H1 (cell line): ENCODE measurements at regions not wholly inside any gene's neighbourhood (a gene's known extent, or its start where the extent isn't known, plus 50 kb on each side); places are given as distances from the start of the nearest gene placed in this dataset.

Experiments used
- CTCF ChIA-PET: fragments of 300-600 bp; sonication (Branson Sonifier 250); formaldehyde crosslinking; loops from one replicate; lab custom pipeline; 2021; ENCODE audit not compliant: partially characterized antibody; lab: Charles Lee
- POLR2A ChIA-PET: fragments of 300-600 bp; sonication (Branson Sonifier 250); formaldehyde crosslinking; loops from one replicate; lab custom pipeline; 2021; ENCODE audit warnings: inconsistent platforms; ENCODE audit not compliant: partially characterized antibody; lab: Charles Lee
- DNase-seq, 2 experiments: peaks; one replicate each; pipeline versions ENCODE4 v3.0.0 to v3.0.0-alpha.2; 2010 to 2022; ENCODE audit warnings: low spot score in 2 of 2, low read depth in 1 of 2, mixed read lengths in 1 of 2
- FAIRE-seq: peaks from 2 replicates; lab custom pipeline; 2011; peaks lifted over from hg19 to GRCh38; lab: Jason Lieb, UNC
- H2AFZ ChIP-seq: 2 replicates; pipeline ENCODE4 v1.8.1; 2012; ENCODE audit warnings: low read length, inconsistent platforms
- H2AK5ac ChIP-seq: 2 replicates; pipeline ENCODE4 v1.6.1; 2013; ENCODE audit warnings: low read depth, low read length
- H2BK120ac ChIP-seq: replicated peaks from 2 replicates; pipeline ENCODE3; 2013; ENCODE audit warnings: low read depth, low read length, inconsistent platforms
- H2BK12ac ChIP-seq: 2 replicates; pipeline ENCODE4 v1.6.1; 2013; ENCODE audit warnings: low read depth, low read length
- H2BK15ac ChIP-seq: 2 replicates; pipeline ENCODE4 v1.6.1; 2013; ENCODE audit warnings: low read length
- H2BK20ac ChIP-seq: 2 replicates; pipeline ENCODE4 v1.6.1; 2013; ENCODE audit warnings: low read length
- H2BK5ac ChIP-seq: 2 replicates; pipeline ENCODE4 v1.6.1; 2013; ENCODE audit warnings: low read depth, low read length
- H3K14ac ChIP-seq: 2 replicates; pipeline ENCODE4 v1.6.1; 2013; ENCODE audit warnings: inconsistent platforms; ENCODE audit not compliant: insufficient read length
- H3K18ac ChIP-seq: 2 replicates; pipeline ENCODE4 v1.6.1; 2013; ENCODE audit warnings: low read length; ENCODE audit errors: extremely low read depth
- H3K23ac ChIP-seq: 2 replicates; pipeline ENCODE4 v1.6.1; 2013; ENCODE audit warnings: inconsistent platforms; ENCODE audit not compliant: insufficient read length
- H3K23me2 ChIP-seq: 2 replicates; pipeline ENCODE4 v1.6.1; 2013; ENCODE audit warnings: low read depth, low read length
- H3K27ac ChIP-seq: 2 replicates; pipeline ENCODE4 v1.6.1; 2011; ENCODE audit warnings: low read depth, low read length, inconsistent platforms
- H3K27me3 ChIP-seq, 4 experiments: replicated peaks in 1 of 4; 1 replicate in 1 of 4; 2 replicates in 3 of 4; pipeline versions ENCODE4 v1.6.1 to v1.8.1; 2011 to 2013; ENCODE audit warnings: low read length in 3 of 4, mild to moderate bottlenecking in 3 of 4, inconsistent platforms in 2 of 4, mixed read lengths in 2 of 4, moderate library complexity in 1 of 4; ENCODE audit not compliant: control insufficient read depth in 3 of 4, insufficient read depth in 3 of 4; ENCODE audit errors: extremely low read depth in 1 of 4
- H3K36me3 ChIP-seq, 4 experiments: 2 replicates each; pipeline versions ENCODE4 v1.6.1 to v1.8.1; 2011 to 2013; ENCODE audit warnings: mild to moderate bottlenecking in 4 of 4, low read length in 3 of 4, moderate library complexity in 2 of 4, control low read depth in 1 of 4, inconsistent platforms in 1 of 4; ENCODE audit not compliant: insufficient read depth in 4 of 4, control insufficient read depth in 2 of 4
- H3K4ac ChIP-seq: replicated peaks from 2 replicates; pipeline ENCODE3; 2013; ENCODE audit warnings: low read length, low read depth, mixed read lengths, inconsistent platforms; ENCODE audit not compliant: insufficient read length
- H3K4me1 ChIP-seq, 4 experiments: replicated peaks in 1 of 4; 1 replicate in 1 of 4; 2 replicates in 3 of 4; pipeline versions ENCODE4 v1.6.1 to v1.8.1; 2011 to 2013; ENCODE audit warnings: low read length in 3 of 4, inconsistent platforms in 2 of 4, mixed read lengths in 1 of 4; ENCODE audit not compliant: insufficient read depth in 4 of 4, control insufficient read depth in 3 of 4
- H3K4me2 ChIP-seq, 2 experiments: 2 replicates each; pipeline versions ENCODE4 v1.6.1 to v1.8.1; 2011 to 2013; ENCODE audit warnings: low read depth in 2 of 2, low read length in 2 of 2, control low read depth in 1 of 2, inconsistent platforms in 1 of 2, mild to moderate bottlenecking in 1 of 2; ENCODE audit not compliant: insufficient read depth in 1 of 2
- H3K4me3 ChIP-seq, 4 experiments: fragments of 200-600, 300-600 bp in 1 of 4; sonication (generic), shearing (Covaris generic), sonication (Bioruptor Twin) in 1 of 4; 2 replicates each; pipeline versions ENCODE4 v1.5.1 to v1.8.1; 2011 to 2016; ENCODE audit warnings: low read length in 4 of 4, low read depth in 3 of 4, control low read depth in 2 of 4, inconsistent platforms in 2 of 4, mild to moderate bottlenecking in 2 of 4, mixed read lengths in 1 of 4, moderate library complexity in 1 of 4; ENCODE audit not compliant: insufficient read depth in 2 of 4; ENCODE audit errors: extremely low read depth in 1 of 4
- H3K56ac ChIP-seq: replicated peaks from 2 replicates; pipeline ENCODE3; 2013; ENCODE audit warnings: low read depth, mild to moderate bottlenecking, mixed read lengths, low read length, inconsistent platforms; ENCODE audit not compliant: insufficient read length
- H3K79me1 ChIP-seq: 2 replicates; pipeline ENCODE4 v1.6.1; 2013; ENCODE audit warnings: low read depth, low read length, control low read depth
- H3K79me2 ChIP-seq, 2 experiments: 2 replicates each; pipeline versions ENCODE4 v1.6.1 to v1.8.1; 2012 to 2013; ENCODE audit warnings: low read length in 2 of 2, mild to moderate bottlenecking in 2 of 2, inconsistent platforms in 1 of 2; ENCODE audit not compliant: insufficient read depth in 2 of 2, control insufficient read depth in 1 of 2
- H3K9ac ChIP-seq, 4 experiments: replicated peaks in 1 of 4; 1 replicate in 1 of 4; 2 replicates in 3 of 4; pipeline versions ENCODE4 v1.6.1 to v1.8.1; 2011 to 2013; ENCODE audit warnings: low read depth in 3 of 4, low read length in 3 of 4, control low read depth in 2 of 4, mild to moderate bottlenecking in 2 of 4, moderate library complexity in 2 of 4, inconsistent platforms in 1 of 4; ENCODE audit errors: extremely low read depth in 1 of 4
- H3K9me3 ChIP-seq, 2 experiments: 2 replicates each; pipeline versions ENCODE4 v1.6.1 to v1.8.1; 2012 to 2013; ENCODE audit warnings: mild to moderate bottlenecking in 2 of 2, moderate library complexity in 2 of 2, control low read depth in 1 of 2, inconsistent platforms in 1 of 2, low read depth in 1 of 2, low read length in 1 of 2, mixed read lengths in 1 of 2; ENCODE audit not compliant: insufficient read depth in 2 of 2
- H4K20me1 ChIP-seq, 2 experiments: replicated peaks in 1 of 2; 2 replicates each; pipeline versions ENCODE3 to v1.8.1; 2011 to 2013; ENCODE audit warnings: inconsistent platforms in 2 of 2, low read length in 2 of 2, mild to moderate bottlenecking in 1 of 2; ENCODE audit not compliant: insufficient read depth in 2 of 2, control insufficient read depth in 1 of 2
- H4K5ac ChIP-seq: 2 replicates; pipeline ENCODE4 v1.6.1; 2013; ENCODE audit warnings: low read length, low read depth, mixed read lengths, inconsistent platforms; ENCODE audit not compliant: insufficient read length
- H4K8ac ChIP-seq: 2 replicates; pipeline ENCODE4 v1.8.0; 2013; ENCODE audit warnings: mild to moderate bottlenecking, moderate library complexity, low read length, inconsistent platforms; ENCODE audit not compliant: insufficient read depth; ENCODE audit errors: extremely low read depth
- H4K91ac ChIP-seq: replicated peaks from 2 replicates; pipeline ENCODE3; 2013; ENCODE audit warnings: low read length, mixed read lengths, inconsistent platforms; ENCODE audit not compliant: insufficient read length
- BCL11A ChIP-seq, 2 experiments: IDR thresholded peaks; one replicate each; pipeline ENCODE4 v1.6.1; 2011; ENCODE audit warnings: low read depth in 2 of 2, low read length in 2 of 2, mild to moderate bottlenecking in 2 of 2
- BRCA1 ChIP-seq: IDR thresholded peaks from 2 replicates; pipeline ENCODE4 v1.6.1; 2012; ENCODE audit warnings: low read depth, low read length, improper control_type of control experiment
- CBX8 ChIP-seq: fragments of 300-800, 300-1000 bp; sonication (generic); IDR thresholded peaks from 2 replicates; pipeline ENCODE4 v1.7.1; 2016; ENCODE audit warnings: low read depth, low read length, borderline replicate concordance
- CREB1 ChIP-seq: IDR thresholded peaks from 2 replicates; pipeline ENCODE4 v1.6.1; 2012; ENCODE audit warnings: inconsistent platforms
- CTCF ChIP-seq, 3 experiments: IDR thresholded peaks; 1 replicate in 2 of 3; 2 replicates in 1 of 3; pipeline versions ENCODE4 v1.5.1 to v1.6.1; 2011; ENCODE audit warnings: low read length in 3 of 3, mild to moderate bottlenecking in 3 of 3, inconsistent platforms in 2 of 3, low read depth in 1 of 3, moderate library complexity in 1 of 3; ENCODE audit not compliant: insufficient read depth in 1 of 3; ENCODE audit errors: control extremely low read depth in 1 of 3
- FOSL1 ChIP-seq: IDR thresholded peaks from 2 replicates; pipeline ENCODE4 v1.6.1; 2011; ENCODE audit warnings: mild to moderate bottlenecking, low read depth, low read length, moderate library complexity; ENCODE audit not compliant: insufficient read depth
- MAFK ChIP-seq: IDR thresholded peaks from 2 replicates; pipeline ENCODE4 v1.6.1; 2012; ENCODE audit warnings: low read depth, mild to moderate bottlenecking, improper control_type of control experiment, low read length
- NANOG ChIP-seq: IDR thresholded peaks from 2 replicates; pipeline ENCODE4 v1.6.1; 2011; ENCODE audit warnings: low read length, low read depth, mild to moderate bottlenecking, inconsistent platforms; ENCODE audit not compliant: insufficient read depth, poor library complexity, severe bottlenecking
- PHF8 ChIP-seq: fragments of 200-600 bp; sonication (generic); conservative IDR thresholded peaks from 2 replicates; pipeline ENCODE4 v1.7.1; 2012; ENCODE audit warnings: low read depth, mild to moderate bottlenecking, inconsistent platforms, low read length, moderate library complexity
- POLR2A ChIP-seq, 2 experiments: IDR thresholded peaks; 1 replicate in 1 of 2; 2 replicates in 1 of 2; pipeline ENCODE4 v1.6.1; 2011; ENCODE audit warnings: low read depth in 2 of 2, low read length in 2 of 2, mild to moderate bottlenecking in 2 of 2; ENCODE audit errors: control extremely low read depth in 1 of 2
- POU5F1 ChIP-seq: IDR thresholded peaks from 2 replicates; pipeline ENCODE4 v1.6.1; 2011; ENCODE audit warnings: low read depth, mild to moderate bottlenecking, low read length, moderate library complexity
- RXRA ChIP-seq: IDR thresholded peaks from 2 replicates; pipeline ENCODE4 v1.6.1; 2011; ENCODE audit warnings: low read depth, mild to moderate bottlenecking, low read length, moderate library complexity; ENCODE audit not compliant: insufficient read depth
- SP2 ChIP-seq: IDR thresholded peaks from 2 replicates; pipeline ENCODE4 v1.6.1; 2012; ENCODE audit warnings: mild to moderate bottlenecking, low read length, inconsistent platforms

GRCh38 chr21:28298251-28298672 is 694.4 kb downstream of the LTN1 start:
- Histone ChIP-seq H3K14ac (no peak overlapping the region), H3K36me3 (no peaks in the 10 kb centered on the region), H4K8ac (no peak overlapping the region), H3K56ac (no peak overlapping the region), H3K4me1 (no peaks in the 10 kb centered on the region), H2BK15ac (no peak overlapping the region), H3K23me2 (no peaks in the 10 kb centered on the region), H3K18ac (no peak overlapping the region), H2BK5ac (no peak overlapping the region), H3K4ac (no peak overlapping the region), H3K9ac (no peak overlapping the region), H3K4me3 (no peak overlapping the region), H3K23ac (no peak overlapping the region), H2BK20ac (no peak overlapping the region), H3K4me2 (no peak overlapping the region), H3K27me3 (no peaks in the 10 kb centered on the region), H4K20me1 (no peaks in the 10 kb centered on the region), H4K91ac (no peak overlapping the region), H3K9me3 (0 out of 4 replicates have a peak, but pooled peaks cover 0 to 3% of the 10 kb centered on the region in 2 experiments), H3K79me2 (no peaks in the 10 kb centered on the region), H4K5ac (no peak overlapping the region), H2AFZ (no peak overlapping the region)
- no peak for DNase-seq
- no peak for FAIRE-seq
- TF ChIP-seq BRCA1, result no peak
- no peak for TF ChIP-seq FOSL1
- TF ChIP-seq RXRA, result no peak
- TF ChIP-seq BCL11A (IDR thresholded peaks at IDR 0.05; ENCODE audit: low read depth in 2 of 2, low read length in 2 of 2), result no peak
- TF ChIP-seq NANOG, result no peak
- no peak for TF ChIP-seq CREB1
- TF ChIP-seq POLR2A (IDR thresholded peaks at IDR 0.05; ENCODE audit: control extremely low read depth in 1 of 2, low read depth in 2 of 2, low read length in 2 of 2), result no peak
- no peak for TF ChIP-seq PHF8
- no peak for TF ChIP-seq MAFK
- TF ChIP-seq SP2, result no peak
- no peak for TF ChIP-seq POU5F1
- TF ChIP-seq CBX8, result no peak
- no peak for TF ChIP-seq CTCF (IDR thresholded peaks at IDR 0.05; ENCODE audit: control extremely low read depth in 1 of 3, insufficient read depth in 1 of 3, low read depth in 1 of 3, low read length in 3 of 3)
- TF ChIP-seq, all 59 proteins: peak for 0
- Histone ChIP-seq H3K79me1 (no peaks in the 10 kb centered on the region), H2BK12ac (no peak overlapping the region), H2AK5ac (no peak overlapping the region), H2BK120ac (no peak overlapping the region), H3K27ac (no peak overlapping the region)
- CTCF ChIA-PET, result interaction anchor here (0.5 kb wide), 1 partner anchor 1336 kb away, joined by 3 read pairs; no protein-coding TSS in a partner anchor
- POLR2A ChIA-PET, result no interaction called here
